ENCODE measurements at regions not wholly inside any gene's neighbourhood (a gene's known extent, or its start where the extent isn't known, plus 50 kb on each side); places are given as distances from the start of the nearest gene placed in this dataset.

- TF ChIP-seq CTCF (conservative IDR thresholded peaks at IDR 0.05; ENCODE audit: low read length) (no peak), EZH2phosphoT487 (IDR thresholded peaks at IDR 0.05; ENCODE audit: borderline replicate concordance) (no peak)
These were observed 138.8 kb upstream of the SOX6 start for GRCh38 chr11:16494918-16495691.

Data from Loucy (cell line).